GM21447 (cell line): ENCODE measurements at regions not wholly inside any gene's neighbourhood (a gene's known extent, or its start where the extent isn't known, plus 50 kb on each side); places are given as distances from the start of the nearest gene placed in this dataset.

Experiments
- ATAC-seq: cut with Tn5 transposase; IDR thresholded peaks from one replicate; pipeline ENCODE4 v1.9.1; 2021; ENCODE audit not compliant: unreplicated experiment

DNA sequence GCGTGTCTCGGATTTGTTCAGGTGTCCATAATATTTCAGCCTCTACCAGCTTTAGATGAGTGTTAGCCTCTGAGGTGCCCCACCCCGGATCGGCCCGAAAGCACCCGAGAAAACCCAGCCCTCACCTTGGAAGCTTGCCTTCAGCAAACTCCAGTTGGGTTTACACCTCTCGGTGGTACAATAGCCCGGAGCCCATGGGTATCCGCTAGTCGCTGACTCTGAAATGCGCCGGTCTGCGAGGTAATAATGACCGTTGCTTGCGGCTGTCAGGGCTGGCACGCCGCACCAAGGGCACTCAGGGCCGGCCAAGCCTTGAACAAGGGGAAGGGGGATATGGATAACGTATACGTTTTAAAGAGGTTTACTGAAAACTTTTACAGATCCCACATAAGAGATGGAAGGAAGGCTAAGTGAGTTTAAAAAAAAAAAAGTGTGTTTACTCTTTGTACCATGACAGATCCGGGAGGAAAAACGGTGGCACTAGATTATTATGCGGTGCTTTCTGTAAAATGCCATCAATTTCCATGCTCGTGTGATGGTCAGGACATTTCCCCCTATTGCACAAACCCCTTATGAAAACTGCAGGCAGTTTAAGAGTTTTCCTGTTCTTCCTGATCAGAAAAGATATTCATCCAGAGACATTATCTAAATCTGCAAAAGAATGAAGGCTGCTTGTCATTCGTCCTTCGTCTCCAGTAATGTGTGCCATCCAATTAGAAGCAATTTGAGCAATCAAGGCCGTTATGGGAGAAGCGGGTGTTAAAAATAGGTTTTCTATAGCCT, 124.2 kb downstream of the TMEM161B start:
- no peak for ATAC-seq

DNA sequence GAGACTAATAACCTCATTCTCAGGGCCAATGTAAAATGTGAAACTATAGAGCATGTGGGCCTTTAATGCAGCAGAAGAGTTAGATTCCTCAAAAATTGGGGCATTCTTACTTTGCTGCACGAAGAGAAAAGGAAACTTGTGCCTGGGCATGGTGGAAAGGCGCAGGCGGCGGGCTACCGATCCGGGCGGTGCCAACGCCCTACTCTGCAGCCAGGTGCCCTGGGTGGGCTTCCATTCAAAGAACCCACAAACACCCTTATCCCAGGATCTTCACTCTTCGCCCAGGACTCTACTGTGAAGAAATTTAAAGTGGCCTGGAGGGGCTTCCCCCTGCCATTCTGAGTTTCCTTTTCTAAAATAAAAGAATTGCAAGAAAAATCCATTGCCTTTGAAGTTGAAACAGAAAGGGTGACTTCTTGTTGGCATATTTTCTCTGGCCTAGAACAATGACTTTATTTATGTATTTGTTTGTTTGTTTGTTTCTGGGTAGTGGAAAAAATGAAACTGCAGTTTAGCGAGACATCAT, 124.9 kb downstream of the TMEM161B start:
- no peak for ATAC-seq

DNA sequence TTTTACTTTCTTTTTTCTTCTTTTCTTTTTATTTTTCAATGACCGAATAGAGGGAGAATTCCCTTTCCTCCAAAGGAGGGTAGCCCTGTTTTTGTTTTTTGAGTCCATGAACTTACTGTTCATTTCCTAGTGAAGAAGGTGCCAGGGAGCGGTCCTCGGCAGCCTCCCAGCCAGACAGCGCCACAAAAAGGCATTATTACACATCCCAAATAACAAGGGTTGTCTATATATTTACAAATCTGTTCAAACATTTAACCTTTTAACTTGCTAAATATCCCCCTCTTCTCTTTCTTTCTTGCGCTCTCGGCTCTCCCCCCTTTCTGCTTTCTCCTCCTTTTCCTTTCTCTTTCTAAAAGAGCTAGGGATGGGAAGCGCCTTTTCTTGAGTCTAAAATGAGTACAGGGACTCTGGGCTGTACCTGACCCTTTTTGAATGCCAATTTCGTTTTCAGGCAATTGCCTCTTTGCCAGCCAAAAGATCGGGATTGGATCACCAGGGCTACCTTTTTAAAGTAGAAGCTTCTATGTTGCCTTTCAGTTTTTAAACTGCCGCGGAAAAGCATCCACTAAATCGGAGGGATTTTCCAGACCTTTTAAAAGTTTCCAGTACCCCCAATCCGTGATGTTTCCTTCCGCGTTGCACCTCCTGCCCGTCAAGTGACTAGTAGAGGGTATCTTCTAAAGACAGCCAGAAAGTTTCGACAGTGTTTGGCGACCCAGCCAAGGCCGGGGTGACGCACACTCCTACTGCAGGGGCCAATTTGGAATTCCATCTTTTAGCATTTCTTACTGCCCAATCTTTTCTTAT, 125.6 kb downstream of the TMEM161B start:
- ATAC-seq, result no peak

DNA sequence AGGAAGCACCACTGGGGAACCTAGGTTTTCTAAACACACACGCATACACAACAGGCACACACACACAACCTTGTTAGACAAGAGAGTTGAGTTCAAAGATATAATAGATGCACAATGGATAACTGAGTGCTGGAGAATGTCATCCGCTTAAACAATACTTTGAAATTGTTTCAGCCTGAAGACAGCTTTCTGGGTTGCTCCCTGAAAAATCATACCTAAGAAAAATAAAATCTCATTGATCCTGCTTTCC, 126.1 kb downstream of the TMEM161B start:
- ATAC-seq, result no peak

DNA sequence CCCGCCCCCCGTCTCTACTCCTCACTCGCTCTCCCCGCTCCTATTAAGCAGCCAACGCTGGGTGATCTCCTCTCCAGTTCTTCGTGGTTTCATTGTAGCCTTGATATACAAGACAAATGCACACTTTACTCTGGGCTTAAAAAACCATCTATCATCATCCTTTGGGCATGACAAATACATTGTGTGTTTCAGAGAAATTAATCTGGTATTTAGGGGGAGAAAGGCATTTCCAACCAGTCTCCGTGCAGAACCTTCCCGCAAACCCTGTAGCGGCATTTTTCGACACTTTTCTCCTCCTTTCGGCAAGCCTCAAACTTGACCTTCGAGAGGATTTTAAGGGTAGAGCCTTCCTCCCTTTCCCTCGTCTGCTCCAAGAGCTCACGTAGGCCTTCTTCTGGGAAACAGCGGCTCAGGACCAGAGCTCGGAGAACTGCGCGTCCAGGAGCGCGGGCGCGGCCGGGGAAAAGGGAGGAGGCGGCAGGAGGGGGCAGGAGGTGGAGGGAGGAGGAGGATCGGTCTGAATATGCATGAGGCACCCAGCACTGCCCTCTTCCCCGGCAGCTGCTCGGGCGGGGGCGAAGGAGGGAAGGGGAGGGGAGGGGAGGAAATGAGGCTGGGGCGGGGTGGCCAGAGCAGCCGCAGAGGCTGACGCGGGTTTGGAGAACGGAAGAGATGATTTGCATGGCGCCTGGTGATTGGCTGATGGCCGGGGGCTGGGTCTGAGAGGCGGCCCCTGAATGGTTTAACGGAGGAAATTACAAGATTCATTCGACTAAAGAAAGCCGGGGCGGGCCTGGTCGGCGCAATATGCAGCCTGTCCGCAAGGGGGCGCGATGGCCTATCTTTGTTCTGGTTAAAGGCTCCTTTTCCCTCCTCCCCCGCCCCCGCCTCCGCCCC, 127.5 kb downstream of the TMEM161B start:
- ATAC-seq, result peak; percentile 96

DNA sequence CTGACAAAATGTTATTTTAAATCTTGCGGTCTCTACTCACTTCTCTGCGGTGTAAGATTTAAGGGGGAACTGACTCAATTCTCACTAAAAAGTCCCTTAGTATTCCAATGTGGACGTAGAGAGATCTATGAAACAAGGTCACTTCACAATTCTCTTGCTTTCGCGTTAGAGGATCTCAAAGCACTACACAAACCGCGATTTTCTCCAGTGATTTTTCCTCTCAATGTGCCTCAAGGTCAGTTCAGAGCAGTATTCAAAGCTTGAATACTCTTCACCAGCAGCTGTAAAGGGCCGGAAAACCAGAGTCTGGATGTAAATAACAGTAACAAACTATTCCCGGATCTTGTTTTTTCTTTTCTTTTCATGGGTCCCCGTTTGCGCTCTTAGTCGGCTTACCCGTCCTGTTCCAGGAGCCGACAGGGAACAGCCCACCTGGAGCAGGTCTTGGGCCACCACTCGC, 128.2 kb downstream of the TMEM161B start:
- no peak for ATAC-seq

DNA sequence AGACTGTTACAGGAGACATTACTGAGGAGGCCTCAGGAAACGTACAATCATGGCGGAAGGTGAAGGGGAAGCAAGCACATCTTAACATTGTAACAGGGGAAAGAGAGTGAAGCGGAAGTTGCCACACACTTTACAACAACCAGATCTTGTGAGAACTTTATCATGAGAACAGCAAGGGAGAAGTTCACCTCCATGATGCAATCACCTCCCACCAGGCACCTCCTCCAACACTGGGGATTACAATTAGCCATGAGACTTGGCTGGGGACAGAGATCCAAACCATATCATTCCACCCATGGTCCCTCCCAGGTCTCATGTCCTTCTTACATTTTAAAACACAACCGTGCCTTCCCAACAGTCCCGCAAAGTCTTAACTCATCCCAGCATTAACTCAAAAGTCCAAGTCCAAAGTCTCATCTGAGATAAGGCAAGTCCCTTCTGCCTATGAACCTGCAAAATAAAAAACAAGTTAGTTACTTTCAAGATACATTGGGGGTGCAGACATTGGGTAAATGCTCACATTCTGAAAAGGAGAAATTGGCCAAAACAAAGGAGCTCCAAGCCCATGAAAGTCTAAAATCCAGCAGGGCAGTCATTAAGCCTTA, 138.3 kb downstream of the TMEM161B start:
- ATAC-seq, result no peak

DNA sequence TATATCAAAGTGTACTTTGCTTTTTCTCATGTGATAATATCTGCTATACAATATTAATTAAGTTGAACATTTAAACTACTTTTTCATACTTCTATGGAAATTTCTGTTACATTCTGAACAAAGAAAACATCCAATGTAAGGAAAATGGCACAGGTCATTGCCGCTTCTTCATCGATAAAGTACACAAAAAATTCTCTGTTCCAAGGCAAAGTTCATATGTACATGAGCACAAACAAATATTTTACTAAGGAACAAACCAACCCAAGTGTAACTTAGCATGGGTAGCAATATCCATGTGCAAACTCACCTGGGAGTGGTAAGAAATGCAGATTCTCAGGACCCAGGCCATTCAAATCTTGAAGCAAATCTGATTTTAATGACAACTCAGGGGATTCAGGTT, 139.8 kb downstream of the TMEM161B start:
- ATAC-seq, result no peak

DNA sequence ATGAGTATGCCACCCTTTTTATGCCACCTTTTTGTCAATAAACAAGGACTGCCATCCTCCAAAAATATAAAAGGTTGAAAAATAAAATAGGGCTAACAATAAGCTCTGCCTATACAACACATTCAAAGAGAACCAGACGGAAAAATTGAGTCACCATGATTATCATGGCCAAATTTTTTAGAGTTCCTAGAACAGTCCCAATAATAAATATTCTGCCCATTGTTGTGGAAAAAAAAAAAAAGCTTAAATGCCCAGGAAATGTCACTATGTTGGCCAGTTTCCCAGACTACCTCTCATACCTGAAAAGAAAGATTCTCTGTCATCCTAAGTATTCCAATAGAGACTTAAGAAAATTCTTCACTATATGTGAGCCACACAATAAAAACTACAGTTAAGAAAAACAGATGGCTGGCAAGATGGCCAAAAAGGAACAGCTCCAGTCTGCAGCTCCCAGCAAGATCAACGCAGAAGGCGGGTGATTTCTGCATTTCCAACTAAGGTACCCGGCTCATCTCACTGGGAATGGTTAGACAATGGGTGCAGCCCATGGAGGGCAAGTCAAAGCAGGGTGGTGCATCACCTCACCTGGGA, 149.0 kb downstream of the TMEM161B start:
- no peak for ATAC-seq

DNA sequence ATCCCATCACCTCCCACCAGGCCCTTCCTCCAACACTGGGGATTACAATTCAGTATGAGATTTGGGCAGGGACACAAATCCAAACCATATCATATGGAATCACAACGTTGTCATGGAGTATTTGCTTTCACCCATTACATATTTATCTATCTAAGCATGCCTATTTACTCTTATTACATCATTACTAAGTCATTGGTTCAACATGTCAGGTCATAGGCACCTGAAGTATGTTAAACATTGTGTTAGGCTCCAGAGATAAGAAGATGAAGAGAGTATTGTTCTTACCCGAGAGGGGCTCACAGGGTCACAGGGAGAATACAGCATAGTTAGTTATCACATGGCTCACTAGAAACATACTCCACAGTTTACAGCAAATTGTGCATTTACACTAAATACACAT, 150.5 kb downstream of the TMEM161B start:
- ATAC-seq, result no peak

DNA sequence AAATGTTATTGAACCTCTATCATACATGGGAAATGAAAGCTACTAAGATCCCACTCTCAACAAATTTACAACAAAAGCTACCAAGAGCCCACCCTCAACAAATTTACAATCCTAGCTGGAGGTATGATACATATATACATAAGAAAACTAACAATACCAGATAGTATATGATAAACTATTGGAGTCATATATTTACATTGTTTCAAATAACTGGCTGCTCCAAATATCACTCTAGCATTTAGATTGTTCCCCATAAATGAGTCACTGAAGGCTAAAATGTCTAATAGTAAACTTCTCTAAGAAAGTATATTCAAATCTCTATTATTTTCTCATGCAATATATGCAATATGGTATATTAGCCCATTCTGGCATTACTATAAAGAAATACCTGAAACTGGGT, 151.1 kb downstream of the TMEM161B start:
- no peak for ATAC-seq

DNA sequence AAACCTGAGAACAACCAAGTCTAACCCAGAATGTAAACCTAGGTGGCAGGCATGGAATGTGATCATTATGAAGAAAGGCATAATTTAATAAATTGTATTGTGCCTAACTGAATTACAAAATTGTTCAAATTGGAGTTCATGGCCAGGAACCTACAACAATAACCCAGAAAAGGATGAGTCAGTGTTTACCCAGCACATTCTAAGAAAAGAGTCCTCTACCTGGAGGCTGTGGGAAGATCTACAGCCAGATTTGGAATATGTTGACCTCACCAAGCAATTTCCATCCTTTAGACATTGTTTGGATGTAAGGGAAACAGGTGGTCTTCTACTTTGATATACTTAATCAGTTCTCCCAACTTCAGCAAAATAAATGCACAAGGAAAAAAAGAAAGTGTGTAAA, 152.2 kb downstream of the TMEM161B start:
- no peak for ATAC-seq

DNA sequence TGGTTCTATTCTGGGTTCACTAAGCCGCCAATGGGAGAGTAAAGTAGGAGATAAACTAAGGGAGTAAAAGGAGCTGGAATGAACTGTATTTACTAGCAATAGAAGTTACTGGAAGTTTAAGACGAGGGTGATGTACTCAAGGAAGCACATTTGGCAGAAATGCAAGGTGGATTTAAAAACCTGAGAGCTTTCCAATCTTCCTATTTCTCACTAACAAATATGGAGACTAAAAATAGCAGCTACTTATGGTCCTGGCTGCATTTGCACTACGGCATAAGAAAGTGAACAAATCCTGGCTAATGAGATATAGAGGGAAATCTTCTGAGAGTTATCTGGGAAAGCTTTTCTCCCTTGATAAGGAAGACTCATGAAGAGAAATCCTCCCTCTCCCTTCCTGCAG, 153.4 kb downstream of the TMEM161B start:
- no peak for ATAC-seq

DNA sequence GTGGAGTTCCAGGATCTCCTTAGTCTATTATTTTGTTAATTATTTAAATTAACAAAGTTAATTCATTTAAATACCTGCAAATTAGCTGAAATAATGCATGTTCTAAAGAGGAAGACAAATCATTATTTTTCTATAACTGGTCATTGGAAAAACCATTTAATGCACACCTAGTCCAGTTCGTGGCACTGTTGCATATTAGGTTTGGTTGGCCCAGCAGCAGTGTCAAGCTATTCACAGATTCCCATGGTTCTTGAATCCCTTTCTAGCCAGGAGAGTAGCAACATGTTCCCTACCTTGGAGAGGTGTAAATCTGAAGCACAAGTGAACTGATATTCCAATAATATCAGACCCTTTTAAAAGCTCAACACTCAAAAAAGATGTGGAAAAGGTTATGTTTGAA, 155.2 kb downstream of the TMEM161B start:
- no peak for ATAC-seq

DNA sequence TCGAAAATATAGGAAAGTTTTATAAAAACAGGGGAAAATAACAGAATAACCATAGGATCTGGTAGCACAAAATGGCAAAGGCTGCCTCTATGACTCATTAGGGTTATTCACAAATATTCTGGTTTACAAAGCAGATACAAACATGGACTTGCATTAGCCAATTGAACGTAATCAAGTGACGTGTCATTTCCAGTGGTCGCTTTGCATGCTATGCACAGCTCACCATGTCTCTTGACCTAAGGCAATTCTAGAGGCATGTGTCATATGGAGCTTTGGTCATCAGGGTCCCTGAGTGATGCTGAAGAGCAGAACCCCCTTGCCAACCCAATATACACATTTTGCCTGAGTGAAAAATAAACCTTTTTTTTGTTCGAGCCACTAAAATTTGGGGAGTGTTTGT, 158.8 kb downstream of the TMEM161B start:
- no peak for ATAC-seq

DNA sequence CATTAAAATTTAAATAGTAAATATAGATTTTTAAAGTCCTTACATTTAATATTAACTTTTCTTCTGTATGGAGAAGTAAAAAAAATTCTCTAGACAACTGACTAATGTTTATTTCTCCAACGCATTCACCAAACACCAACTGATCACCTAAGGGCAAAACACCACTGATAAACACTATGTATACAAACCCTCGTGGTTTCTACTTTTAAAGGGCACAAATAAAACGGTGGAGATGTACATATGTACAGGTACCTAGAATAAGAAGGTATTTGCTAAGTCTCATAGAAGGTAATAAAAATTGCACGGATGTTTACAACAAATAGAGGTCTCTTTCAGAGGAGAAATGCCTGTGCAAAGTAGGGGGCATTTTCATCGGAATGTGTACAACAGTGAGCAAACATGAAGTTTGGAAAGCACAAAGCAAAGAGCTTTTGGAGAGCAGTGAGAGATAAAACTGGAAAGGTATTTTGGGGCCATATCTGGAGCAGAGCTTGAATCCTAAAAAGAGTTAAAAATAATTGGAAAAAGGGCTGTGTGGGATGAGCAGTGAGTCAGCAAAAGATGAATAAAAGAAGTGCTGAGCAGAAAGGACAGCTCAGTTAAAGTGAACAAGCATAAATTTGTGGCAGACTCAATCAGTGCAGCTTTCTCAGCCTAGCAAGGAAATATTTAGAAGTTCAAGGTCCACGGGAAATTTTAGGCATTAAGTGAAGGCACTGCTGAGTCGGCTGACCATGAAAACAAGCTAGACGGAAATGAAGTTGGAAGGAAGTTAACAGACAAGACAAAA, 160.0 kb downstream of the TMEM161B start:
- no peak for ATAC-seq

DNA sequence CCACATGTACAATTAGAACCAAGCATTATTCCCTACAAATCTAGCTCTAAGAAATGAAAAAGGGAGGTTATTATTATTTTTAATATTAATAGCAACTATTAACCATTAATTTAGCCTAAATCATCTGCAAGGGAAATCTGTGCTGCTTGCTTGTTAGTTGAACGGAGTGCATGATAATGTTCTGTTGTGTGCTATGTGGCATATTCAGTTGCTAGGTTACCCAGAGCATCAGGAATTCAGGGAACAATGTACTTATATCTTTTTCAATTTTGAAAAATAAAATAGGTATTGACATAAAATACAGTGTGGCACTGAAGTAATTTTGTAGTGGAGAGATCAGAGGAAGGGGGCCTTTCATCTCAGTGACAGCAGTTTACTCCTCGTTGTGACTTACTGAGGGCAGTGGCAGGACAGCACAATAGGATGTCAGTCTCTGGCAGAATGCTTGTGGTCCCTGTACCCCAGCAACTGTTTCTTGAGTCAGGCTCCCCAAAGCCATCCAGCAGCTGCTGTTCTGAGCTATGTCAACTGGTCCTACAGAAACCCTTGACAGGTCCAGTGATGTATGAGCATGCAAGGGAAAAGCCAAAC, 173.6 kb downstream of the TMEM161B start:
- ATAC-seq, result no peak

DNA sequence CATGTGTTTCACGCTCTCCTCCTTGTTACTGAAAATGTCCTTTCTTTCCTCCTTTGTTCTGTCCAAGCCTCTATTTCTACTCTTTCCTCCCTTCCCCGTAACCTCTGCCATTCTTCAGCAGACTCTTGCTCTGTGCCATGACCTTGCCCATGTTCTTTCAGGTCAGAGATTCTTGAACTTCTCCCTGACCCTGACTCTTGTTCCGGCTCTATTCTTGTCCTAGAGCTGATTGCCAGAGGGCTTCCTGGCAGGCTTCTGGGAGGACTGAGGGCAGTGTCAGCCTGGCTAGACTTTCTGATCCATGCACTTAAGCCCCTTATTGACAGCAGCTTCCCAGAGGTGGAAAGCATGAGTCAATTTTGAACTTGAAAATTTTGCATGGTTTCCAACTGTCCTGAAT, 174.2 kb downstream of the TMEM161B start:
- ATAC-seq, result no peak

DNA sequence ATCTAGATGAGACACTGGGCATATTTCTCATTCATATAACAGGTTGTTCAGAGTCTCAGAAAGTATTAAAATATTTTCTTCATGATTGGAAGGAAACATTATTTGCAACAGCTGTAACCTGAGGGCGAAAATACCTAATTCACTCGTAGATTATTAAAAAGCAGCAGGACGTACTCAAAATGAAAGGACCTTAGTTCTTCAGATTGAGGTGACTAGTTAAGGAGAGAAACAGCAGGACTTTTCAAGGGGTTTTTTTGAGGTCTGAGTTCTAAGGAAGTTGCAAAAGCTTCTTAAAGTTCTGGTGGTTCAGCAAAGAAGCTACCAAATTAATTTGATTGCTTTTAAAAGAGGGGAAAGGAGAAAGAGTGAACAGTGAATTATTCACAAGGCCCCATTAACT, 174.9 kb downstream of the TMEM161B start:
- ATAC-seq, result no peak
